ENCODE measurements at regions not wholly inside any gene's neighbourhood (a gene's known extent, or its start where the extent isn't known, plus 50 kb on each side); places are given as distances from the start of the nearest gene placed in this dataset.
"Not testable (repeated sequence)": the region's sequence is repeated elsewhere in the genome, so short reads cannot be mapped to it uniquely, and the experiment has no call there.

GRCh38 chr1:224819861-224820260 lies 109.6 kb upstream of the DNAH14 start:
- Mint-ChIP-seq H3K27ac (no peak overlapping the region), H3K4me3 (no peak overlapping the region), H3K9me3 (peaks cover 0 to 18% (median 7%) of the 10 kb centered on the region in 6 donors)

GRCh38 chr1:224820341-224820740 lies 109.1 kb upstream of the DNAH14 start:
- peaks cover 0 to 23% (median 8%) of the 10 kb centered on the region in 6 donors for H3K9me3 Mint-ChIP-seq
- no peak overlapping the region for H3K27ac Mint-ChIP-seq
- H3K4me3 Mint-ChIP-seq = no peak overlapping the region
- peaks cover 0 to 5% (median 0%) of the 10 kb centered on the region in 3 donors for H3K27me3 Mint-ChIP-seq (ENCODE audit: low read depth in 3 of 3)
- H3K36me3 Mint-ChIP-seq = no peaks in the 10 kb centered on the region
- no peak for DNase-seq
- no peaks in the 10 kb centered on the region for H3K4me1 Mint-ChIP-seq

More at GRCh38 chr1:224819861-224820260, 109.6 kb upstream of the DNAH14 start:
- Mint-ChIP-seq H3K4me1 (no peaks in the 10 kb centered on the region), H3K36me3 (no peaks in the 10 kb centered on the region), H3K27me3 (ENCODE audit: low read depth in 3 of 3) (peaks cover 0 to under 1% (median 0%) of the 10 kb centered on the region in 3 donors)
- no peak for DNase-seq

GRCh38 chr1:224821751-224822150 lies 107.7 kb upstream of the DNAH14 start:
- not testable (repeated sequence) for H3K27me3 Mint-ChIP-seq (ENCODE audit: low read depth in 3 of 3); H3K27ac Mint-ChIP-seq; H3K4me3 Mint-ChIP-seq; DNase-seq; H3K36me3 Mint-ChIP-seq; H3K4me1 Mint-ChIP-seq
- H3K9me3 Mint-ChIP-seq = peaks cover 3 to 26% (median 7%) of the 10 kb centered on the region in 6 donors

- Mint-ChIP-seq H3K27ac (no peak overlapping the region), H3K4me3 (no peak overlapping the region), H3K4me1 (no peaks in the 10 kb centered on the region), H3K36me3 (no peaks in the 10 kb centered on the region), H3K27me3 (ENCODE audit: low read depth in 3 of 3) (peaks cover 2 to 11% (median 3%) of the 10 kb centered on the region in 3 donors), H3K9me3 (peaks cover 3 to 26% (median 7%) of the 10 kb centered on the region in 6 donors)
- DNase-seq = no peak
Observed at GRCh38 chr1:224825525-224826000, 103.9 kb upstream of the DNAH14 start.

- Mint-ChIP-seq H3K4me1 (no peaks in the 10 kb centered on the region), H3K27ac (no peak overlapping the region), H3K9me3 (peaks cover 0 to 10% (median 4%) of the 10 kb centered on the region in 6 donors), H3K36me3 (no peaks in the 10 kb centered on the region), H3K27me3 (ENCODE audit: low read depth in 3 of 3) (peaks cover 3 to 16% (median 4%) of the 10 kb centered on the region in 3 donors), H3K4me3 (no peak overlapping the region)
- no peak for DNase-seq
Observed at GRCh38 chr1:224828691-224829090, 100.8 kb upstream of the DNAH14 start.

- no peaks in the 10 kb centered on the region for H3K4me1 Mint-ChIP-seq
- no peak for DNase-seq
- H3K27me3 Mint-ChIP-seq (ENCODE audit: low read depth in 3 of 3) = peaks cover 2 to 11% (median 3%) of the 10 kb centered on the region in 3 donors
- H3K9me3 Mint-ChIP-seq = peaks cover 0 to 7% (median 0%) of the 10 kb centered on the region in 6 donors
- H3K27ac Mint-ChIP-seq = no peak overlapping the region
- H3K36me3 Mint-ChIP-seq = no peaks in the 10 kb centered on the region
- no peak overlapping the region for H3K4me3 Mint-ChIP-seq
Observed at GRCh38 chr1:224831501-224831900, 98.0 kb upstream of the DNAH14 start.

GRCh38 chr1:224839648-224840300 lies 89.7 kb upstream of the DNAH14 start:
- H3K27me3 Mint-ChIP-seq (ENCODE audit: low read depth in 3 of 3); H3K4me3 Mint-ChIP-seq: not testable (repeated sequence)

GRCh38 chr1:224841803-224842202 lies 87.7 kb upstream of the DNAH14 start:
- H3K36me3 Mint-ChIP-seq; DNase-seq; H3K4me3 Mint-ChIP-seq; H3K4me1 Mint-ChIP-seq; H3K27ac Mint-ChIP-seq; H3K27me3 Mint-ChIP-seq (ENCODE audit: low read depth in 3 of 3); H3K9me3 Mint-ChIP-seq: not testable (repeated sequence)

More at GRCh38 chr1:224839648-224840300, 89.7 kb upstream of the DNAH14 start:
- not testable (repeated sequence) for H3K4me1 Mint-ChIP-seq, DNase-seq, H3K36me3 Mint-ChIP-seq, H3K27ac Mint-ChIP-seq, H3K9me3 Mint-ChIP-seq

GRCh38 chr1:224846119-224846907 lies 83.2 kb upstream of the DNAH14 start:
- H3K27me3 Mint-ChIP-seq (ENCODE audit: low read depth in 3 of 3) = peaks cover 0 to 3% (median 2%) of the 10 kb centered on the region in 3 donors
- H3K27ac Mint-ChIP-seq = no peak overlapping the region
- no peaks in the 10 kb centered on the region for H3K36me3 Mint-ChIP-seq
- no peaks in the 10 kb centered on the region for H3K4me1 Mint-ChIP-seq
- no peak overlapping the region for H3K4me3 Mint-ChIP-seq
- no peak for DNase-seq
- H3K9me3 Mint-ChIP-seq = no peaks in the 10 kb centered on the region

- no peak for DNase-seq
- H3K27me3 Mint-ChIP-seq (ENCODE audit: low read depth in 3 of 3) = no peaks in the 10 kb centered on the region
- no peaks in the 10 kb centered on the region for H3K4me1 Mint-ChIP-seq
- H3K36me3 Mint-ChIP-seq = no peaks in the 10 kb centered on the region
- no peak overlapping the region for H3K4me3 Mint-ChIP-seq
- H3K9me3 Mint-ChIP-seq = no peaks in the 10 kb centered on the region
- no peak overlapping the region for H3K27ac Mint-ChIP-seq
Observed at GRCh38 chr1:224850446-224850845, 79.0 kb upstream of the DNAH14 start.

- Mint-ChIP-seq H3K4me1 (no peaks in the 10 kb centered on the region), H3K27ac (no peak overlapping the region), H3K9me3 (no peaks in the 10 kb centered on the region), H3K4me3 (no peak overlapping the region), H3K27me3 (ENCODE audit: low read depth in 3 of 3) (peaks cover 0 to 1% (median 0%) of the 10 kb centered on the region in 3 donors), H3K36me3 (no peaks in the 10 kb centered on the region)
- peak in 2 of 3 donors; percentile 27 to 29 for DNase-seq
Observed at GRCh38 chr1:224851210-224851847, 78.1 kb upstream of the DNAH14 start.

GRCh38 chr1:224851848-224852261 lies 77.6 kb upstream of the DNAH14 start:
- Mint-ChIP-seq H3K36me3 (no peaks in the 10 kb centered on the region), H3K4me1 (no peaks in the 10 kb centered on the region), H3K27ac (no peak overlapping the region), H3K27me3 (ENCODE audit: low read depth in 3 of 3) (peaks cover 0 to 2% (median 0%) of the 10 kb centered on the region in 3 donors), H3K4me3 (no peak overlapping the region), H3K9me3 (no peaks in the 10 kb centered on the region)
- DNase-seq = no peak

GRCh38 chr1:224852901-224853568 lies 76.4 kb upstream of the DNAH14 start:
- Mint-ChIP-seq H3K9me3 (no peaks in the 10 kb centered on the region), H3K4me3 (no peak overlapping the region), H3K4me1 (no peaks in the 10 kb centered on the region), H3K27ac (no peak overlapping the region), H3K36me3 (no peaks in the 10 kb centered on the region), H3K27me3 (ENCODE audit: low read depth in 3 of 3) (peaks cover 0 to 2% (median 0%) of the 10 kb centered on the region in 3 donors)
- no peak for DNase-seq
